Astrocyte (in vitro differentiated cells and primary cell): ENCODE measurements at regions not wholly inside any gene's neighbourhood (a gene's known extent, or its start where the extent isn't known, plus 50 kb on each side); places are given as distances from the start of the nearest gene placed in this dataset.

Source experiments
- DNase-seq: peaks from one replicate; pipeline ENCODE4 v3.0.0-alpha.2; 2010; ENCODE audit warnings: low read depth
- FAIRE-seq: peaks from 2 replicates; lab custom pipeline; 2011; peaks lifted over from hg19 to GRCh38; lab: Jason Lieb, UNC
- H2AFZ ChIP-seq: 2 replicates; pipeline ENCODE4 v1.6.0; 2012; ENCODE audit warnings: low read depth, low read length, inconsistent platforms
- H3K27ac ChIP-seq: 2 replicates; pipeline ENCODE4 v1.5.1; 2011; ENCODE audit warnings: low read depth, low read length, inconsistent platforms
- H3K27me3 ChIP-seq: 2 replicates; pipeline ENCODE4 v1.6.0; 2011; ENCODE audit warnings: low read length, inconsistent platforms; ENCODE audit not compliant: insufficient read depth
- H3K36me3 ChIP-seq: 2 replicates; pipeline ENCODE4 v1.5.1; 2011; ENCODE audit warnings: low read length, inconsistent platforms; ENCODE audit not compliant: insufficient read depth
- H3K4me1 ChIP-seq: 2 replicates; pipeline ENCODE4 v1.5.1; 2011; ENCODE audit warnings: low read length, inconsistent platforms; ENCODE audit not compliant: insufficient read depth
- H3K4me2 ChIP-seq: 2 replicates; pipeline ENCODE4 v1.6.0; 2012; ENCODE audit warnings: low read length, inconsistent platforms
- H3K4me3 ChIP-seq: 2 replicates; pipeline ENCODE4 v1.5.1; 2011; ENCODE audit warnings: low read depth, mild to moderate bottlenecking, low read length, inconsistent platforms; ENCODE audit not compliant: insufficient read depth
- H3K79me2 ChIP-seq: 2 replicates; pipeline ENCODE4 v1.6.0; 2012; ENCODE audit warnings: mild to moderate bottlenecking, low read length, inconsistent platforms; ENCODE audit not compliant: insufficient read depth
- H3K9ac ChIP-seq: 2 replicates; pipeline ENCODE4 v1.6.0; 2012; ENCODE audit warnings: mild to moderate bottlenecking, low read length, inconsistent platforms
- H3K9me3 ChIP-seq: 2 replicates; pipeline ENCODE4 v1.5.1; 2012; ENCODE audit warnings: low read depth, mild to moderate bottlenecking, low read length, inconsistent platforms; ENCODE audit not compliant: insufficient read depth
- H4K20me1 ChIP-seq: 2 replicates; pipeline ENCODE4 v1.6.0; 2012; ENCODE audit warnings: low read length, inconsistent platforms; ENCODE audit not compliant: insufficient read depth
- H3K27ac Mint-ChIP-seq: one replicate; pipeline ENCODE4 v1.8.0; 2021; ENCODE audit warnings: mild to moderate bottlenecking, mixed read lengths; ENCODE audit not compliant: unreplicated experiment
- H3K27me3 Mint-ChIP-seq: one replicate; pipeline ENCODE4 v1.8.0; 2021; ENCODE audit warnings: low read depth, mixed read lengths; ENCODE audit not compliant: unreplicated experiment
- H3K36me3 Mint-ChIP-seq: one replicate; pipeline ENCODE4 v1.8.0; 2021; ENCODE audit warnings: low read depth, mixed read lengths; ENCODE audit not compliant: unreplicated experiment
- H3K4me1 Mint-ChIP-seq: one replicate; pipeline ENCODE4 v1.8.0; 2021; ENCODE audit warnings: low read depth, mixed read lengths; ENCODE audit not compliant: unreplicated experiment
- H3K4me3 Mint-ChIP-seq: one replicate; pipeline ENCODE4 v1.8.0; 2021; ENCODE audit warnings: mild to moderate bottlenecking, moderate library complexity, mixed read lengths; ENCODE audit not compliant: unreplicated experiment
- H3K9me3 Mint-ChIP-seq: one replicate; pipeline ENCODE4 v1.8.0; 2021; ENCODE audit warnings: mild to moderate bottlenecking, mixed read lengths; ENCODE audit not compliant: unreplicated experiment
- CTCF ChIP-seq: IDR thresholded peaks from 2 replicates; pipeline ENCODE4 v1.5.1; 2011; ENCODE audit warnings: low read depth, mild to moderate bottlenecking, inconsistent platforms, low read length, moderate library complexity; ENCODE audit not compliant: insufficient read depth
- EZH2 ChIP-seq: IDR thresholded peaks from 2 replicates; pipeline ENCODE4 v1.6.1; 2012; ENCODE audit warnings: mild to moderate bottlenecking, low read length, inconsistent platforms; ENCODE audit not compliant: insufficient read depth

GRCh38 chr1:182169203-182169602 is 107.7 kb upstream of the ZNF648 start:
- Histone ChIP-seq H4K20me1 (no peaks in the 10 kb centered on the region), H3K27ac (no peak overlapping the region), H2AFZ (no peak overlapping the region), H3K9ac (no peak overlapping the region), H3K27me3 (no peaks in the 10 kb centered on the region), H3K79me2 (no peaks in the 10 kb centered on the region), H3K4me2 (no peak overlapping the region), H3K36me3 (no peaks in the 10 kb centered on the region), H3K9me3 (no peaks in the 10 kb centered on the region), H3K4me1 (no peaks in the 10 kb centered on the region), H3K4me3 (no peak overlapping the region)
- Mint-ChIP-seq H3K4me3 (no peak overlapping the region), H3K9me3 (no peaks in the 10 kb centered on the region), H3K27me3 (peaks cover 4% of the 10 kb centered on the region), H3K36me3 (no peaks in the 10 kb centered on the region), H3K27ac (no peak overlapping the region), H3K4me1 (no peaks in the 10 kb centered on the region)
- FAIRE-seq, result no peak
- TF ChIP-seq EZH2 (no peak), CTCF (no peak)
- DNase-seq, result no peak

GRCh38 chr1:182166750-182167149 is 105.2 kb upstream of the ZNF648 start:
- TF ChIP-seq CTCF (no peak), EZH2 (no peak)
- H3K9me3 ChIP-seq, result no peaks in the 10 kb centered on the region
- Mint-ChIP-seq H3K9me3 (no peaks in the 10 kb centered on the region), H3K36me3 (no peaks in the 10 kb centered on the region), H3K4me1 (no peaks in the 10 kb centered on the region), H3K27ac (no peak overlapping the region), H3K4me3 (no peak overlapping the region), H3K27me3 (peaks cover 4% of the 10 kb centered on the region)
- no peak overlapping the region for H3K9ac ChIP-seq
- H3K79me2 ChIP-seq, result no peaks in the 10 kb centered on the region
- H3K27ac ChIP-seq, result no peak overlapping the region
- H3K4me2 ChIP-seq, result no peak overlapping the region
- no peak overlapping the region for H2AFZ ChIP-seq
- no peaks in the 10 kb centered on the region for H3K4me1 ChIP-seq
- no peak overlapping the region for H3K4me3 ChIP-seq
- H3K27me3 ChIP-seq, result no peaks in the 10 kb centered on the region
- DNase-seq, result no peak
- H4K20me1 ChIP-seq, result no peaks in the 10 kb centered on the region
- H3K36me3 ChIP-seq, result no peaks in the 10 kb centered on the region
- FAIRE-seq, result no peak

- H3K27me3 Mint-ChIP-seq, result peaks cover 4% of the 10 kb centered on the region
- no peak overlapping the region for H3K27ac Mint-ChIP-seq
- H3K36me3 Mint-ChIP-seq, result no peaks in the 10 kb centered on the region
- Histone ChIP-seq H3K79me2 (no peaks in the 10 kb centered on the region), H3K4me1 (no peaks in the 10 kb centered on the region), H3K36me3 (no peaks in the 10 kb centered on the region), H3K9me3 (no peaks in the 10 kb centered on the region), H3K4me2 (no peak overlapping the region), H3K27me3 (no peaks in the 10 kb centered on the region), H2AFZ (no peak overlapping the region), H4K20me1 (no peaks in the 10 kb centered on the region), H3K4me3 (no peak overlapping the region), H3K9ac (no peak overlapping the region), H3K27ac (no peak overlapping the region)
- no peak for TF ChIP-seq CTCF
- no peak for TF ChIP-seq EZH2
- H3K4me3 Mint-ChIP-seq, result no peak overlapping the region
- DNase-seq (no peak), FAIRE-seq (no peak)
- H3K9me3 Mint-ChIP-seq, result no peaks in the 10 kb centered on the region
- H3K4me1 Mint-ChIP-seq, result no peaks in the 10 kb centered on the region
These were observed 104.8 kb upstream of the ZNF648 start for GRCh38 chr1:182166321-182166720.
